Endothelial cell of umbilical vein (primary cell): ENCODE measurements at regions not wholly inside any gene's neighbourhood (a gene's known extent, or its start where the extent isn't known, plus 50 kb on each side); places are given as distances from the start of the nearest gene placed in this dataset.

Experiments used
- BruUV-seq: library from RNA; stranded (reverse); fragments of 400-500 nt; replicated peaks from 2 replicates; lab custom pipeline; 2021; lab: Mats Ljungman, UMichigan
- CTCF ChIA-PET: fragments of 300-600, 350-600 bp; sonication (Branson Sonifier 250); formaldehyde crosslinking; loops from one replicate; lab custom pipeline; 2021; ENCODE audit warnings: antibody characterized with exemption, inconsistent platforms; lab: Charles Lee
- POLR2A ChIA-PET: fragments of 300-600, 350-600 bp; sonication (Branson Sonifier 250); formaldehyde crosslinking; loops from one replicate; lab custom pipeline; 2021; ENCODE audit warnings: antibody characterized with exemption, inconsistent platforms; lab: Charles Lee
- DNase-seq: peaks from one replicate; pipeline ENCODE4 v3.0.0-alpha.2; 2011; ENCODE audit warnings: low read depth, low spot score
- FAIRE-seq: peaks from 2 replicates; lab custom pipeline; 2011; peaks lifted over from hg19 to GRCh38; lab: Jason Lieb, UNC
- H2AFZ ChIP-seq: 2 replicates; pipeline ENCODE4 v1.6.0; 2012; ENCODE audit warnings: low read depth, low read length, control low read depth, inconsistent platforms
- H3K27ac ChIP-seq: 2 replicates; pipeline ENCODE4 v1.5.1; 2011; ENCODE audit warnings: low read depth, mild to moderate bottlenecking, control low read depth, low read length, moderate library complexity; ENCODE audit not compliant: insufficient read depth
- H3K27me3 ChIP-seq, 2 experiments: 2 replicates each; pipeline versions ENCODE4 v1.6.0 to v1.6.1; 2011; ENCODE audit warnings: low read length in 2 of 2, mixed read lengths in 1 of 2; ENCODE audit not compliant: control insufficient read depth in 2 of 2, insufficient read depth in 2 of 2
- H3K36me3 ChIP-seq, 2 experiments: 2 replicates in 1 of 2; 3 replicates in 1 of 2; pipeline ENCODE4 v1.5.1; 2011; ENCODE audit warnings: low read length in 2 of 2, mild to moderate bottlenecking in 1 of 2, moderate library complexity in 1 of 2; ENCODE audit not compliant: control insufficient read depth in 2 of 2, insufficient read depth in 2 of 2; ENCODE audit errors: extremely low read depth in 1 of 2
- H3K4me1 ChIP-seq: 3 replicates; pipeline ENCODE4 v1.5.1; 2011; ENCODE audit warnings: mild to moderate bottlenecking, low read length; ENCODE audit not compliant: control insufficient read depth, insufficient read depth; ENCODE audit errors: extremely low read depth
- H3K4me2 ChIP-seq: 2 replicates; pipeline ENCODE4 v1.6.1; 2011; ENCODE audit warnings: low read length, control low read depth, mixed read lengths; ENCODE audit not compliant: insufficient read depth
- H3K4me3 ChIP-seq, 3 experiments: fragments of 200-600 bp in 1 of 3; sonication (generic), shearing (Covaris generic) in 1 of 3; replicated peaks in 1 of 3; 2 replicates each; pipeline ENCODE4 v1.5.1; 2011 to 2016; ENCODE audit warnings: control low read depth in 3 of 3, low read length in 3 of 3, mild to moderate bottlenecking in 2 of 3, inconsistent platforms in 1 of 3, low read depth in 1 of 3, moderate library complexity in 1 of 3; ENCODE audit not compliant: insufficient read depth in 1 of 3
- H3K79me2 ChIP-seq: 2 replicates; pipeline ENCODE4 v1.6.0; 2012; ENCODE audit warnings: low read length, inconsistent platforms; ENCODE audit not compliant: control insufficient read depth, insufficient read depth
- H3K9ac ChIP-seq: replicated peaks from 2 replicates; pipeline ENCODE3; 2011; ENCODE audit warnings: low read length, control low read depth; ENCODE audit not compliant: insufficient read depth; ENCODE audit errors: extremely low read depth
- H3K9me1 ChIP-seq: replicated peaks from 3 replicates; pipeline ENCODE4 v1.6.0; 2011; ENCODE audit warnings: mild to moderate bottlenecking, low read length; ENCODE audit not compliant: control insufficient read depth, insufficient read depth; ENCODE audit errors: extremely low read depth
- H3K9me3 ChIP-seq: replicated peaks from 2 replicates; pipeline ENCODE4 v1.5.1; 2012; ENCODE audit warnings: low read length, inconsistent platforms; ENCODE audit not compliant: control insufficient read depth, insufficient read depth
- H4K20me1 ChIP-seq: replicated peaks from 2 replicates; pipeline ENCODE3; 2011; ENCODE audit warnings: mild to moderate bottlenecking, low read length; ENCODE audit not compliant: control insufficient read depth, insufficient read depth; ENCODE audit errors: extremely low read depth
- EZH2 ChIP-seq: IDR thresholded peaks from 2 replicates; pipeline ENCODE4 v1.6.1; 2012; ENCODE audit warnings: borderline replicate concordance, low read depth, mild to moderate bottlenecking, moderate library complexity, low read length, inconsistent platforms; ENCODE audit not compliant: severe bottlenecking
- FOS ChIP-seq: IDR thresholded peaks from 2 replicates; pipeline ENCODE4 v1.6.1; 2011; ENCODE audit warnings: mild to moderate bottlenecking, low read length, moderate library complexity, borderline replicate concordance; ENCODE audit not compliant: insufficient read depth
- GATA2 ChIP-seq: IDR thresholded peaks from 2 replicates; pipeline ENCODE4 v1.7.0; 2011; ENCODE audit warnings: low read depth, mild to moderate bottlenecking, moderate library complexity, mixed read lengths, low read length; ENCODE audit not compliant: insufficient read length, insufficient read depth
- JUN ChIP-seq: IDR thresholded peaks from 2 replicates; pipeline ENCODE4 v1.6.1; 2011; ENCODE audit warnings: borderline replicate concordance, low read depth; ENCODE audit not compliant: insufficient read length, insufficient read depth
- MYC ChIP-seq: IDR thresholded peaks from one replicate; pipeline ENCODE4 v1.6.1; 2011; ENCODE audit warnings: mild to moderate bottlenecking, low read depth, low read length
- POLR2A ChIP-seq: IDR thresholded peaks from 2 replicates; pipeline ENCODE4 v1.6.1; 2012; ENCODE audit warnings: low read depth, mild to moderate bottlenecking, control low read depth, low read length
- POLR2AphosphoS5 ChIP-seq: IDR thresholded peaks from 2 replicates; pipeline ENCODE4 v1.6.1; 2012; ENCODE audit warnings: low read depth, mild to moderate bottlenecking, control low read depth, low read length, moderate library complexity; ENCODE audit not compliant: insufficient read depth
- dilution Hi-C: fragments of 300-500 bp; cut with MboI; formaldehyde crosslinking; loops from one replicate; pipeline ENCODE4 v1.15.0; 2019; ENCODE audit warnings: low sequenced_read_pairs; ENCODE audit not compliant: extremely low pct_ligation_motif_present
- intact Hi-C: fragments of 100-400 bp; cut with micrococcal nuclease; formaldehyde crosslinking; loops from one replicate; pipeline ENCODE4 v1.10.0; 2022
- TF ChIP-seq, protein P1 (sequence below): IDR thresholded peaks from 2 replicates; pipeline ENCODE4 v1.6.1; 2011; ENCODE audit not compliant: insufficient read depth, insufficient read length
- TF ChIP-seq, protein P2 (sequence below), 2 donors: IDR thresholded peaks; 1 replicate in 1 of 2; 2 replicates in 1 of 2; pipeline ENCODE4 v1.5.1; 2011; ENCODE audit warnings: low read length in 2 of 2, mild to moderate bottlenecking in 2 of 2, moderate library complexity in 2 of 2, control low read depth in 1 of 2, inconsistent platforms in 1 of 2, low read depth in 1 of 2; ENCODE audit not compliant: insufficient read depth in 1 of 2; ENCODE audit errors: extremely low read depth in 1 of 2

DNA sequence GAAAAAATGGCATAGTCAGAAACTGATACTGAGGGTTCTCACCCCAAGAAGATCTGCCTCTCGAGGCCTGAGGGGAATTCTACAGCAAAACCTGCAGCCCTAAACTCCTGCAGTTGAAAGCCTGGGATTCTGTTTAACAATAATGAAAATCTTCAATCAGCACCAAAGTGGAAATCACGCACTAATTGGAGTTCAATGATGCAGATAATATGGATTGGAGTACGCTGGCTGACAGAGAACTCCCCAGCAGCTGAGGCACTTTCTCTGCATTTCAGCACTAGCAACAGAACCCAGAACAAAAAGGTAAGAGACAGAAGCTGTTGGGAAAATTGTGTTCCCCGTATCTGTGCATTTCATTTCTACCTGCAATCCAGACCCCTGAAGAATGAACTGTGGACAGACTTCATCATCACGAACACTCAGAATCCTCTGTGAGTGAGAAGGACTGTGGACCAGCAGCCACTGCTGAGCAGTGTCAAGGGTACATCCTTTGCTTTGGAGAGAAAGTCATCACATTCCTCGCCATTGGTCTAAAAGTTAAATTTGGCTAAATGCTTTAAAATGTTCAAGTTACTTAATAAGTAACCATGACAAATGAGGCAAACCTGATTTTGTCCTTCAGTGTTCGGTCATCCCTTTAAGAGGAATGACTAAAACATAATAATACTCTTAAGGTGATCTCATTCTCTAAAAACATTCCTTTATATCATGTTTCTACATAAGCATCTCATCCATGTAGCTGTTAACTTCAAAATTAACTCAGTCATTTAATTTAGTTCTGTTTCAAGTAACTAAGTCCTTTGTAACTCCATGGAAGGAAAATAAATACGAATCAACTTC is 126.1 kb downstream of the GAS1 start:
- no peak overlapping the region for H3K27ac ChIP-seq

DNA sequence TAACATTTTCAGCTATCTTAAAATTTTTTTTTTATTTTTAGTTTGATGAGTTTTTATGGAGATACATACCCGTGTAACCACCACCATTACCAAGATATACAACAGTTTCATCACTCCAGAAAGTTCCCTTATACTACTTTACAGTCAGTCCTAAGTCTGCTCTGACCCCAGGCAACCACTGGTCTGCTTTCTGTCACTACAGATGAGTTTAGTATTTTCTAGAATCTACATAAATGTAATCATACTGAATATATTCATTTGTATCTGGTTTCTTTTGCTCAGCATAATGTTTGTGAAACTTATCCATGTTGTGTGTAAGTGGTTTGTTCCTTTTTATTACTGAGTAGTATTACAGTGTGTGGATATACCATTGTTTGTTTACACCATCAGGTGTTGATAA is 127.8 kb downstream of the GAS1 start:
- H3K9me3 ChIP-seq: peaks cover 3% of the 10 kb centered on the region
- FAIRE-seq (no peak), DNase-seq (no peak)
- H3K79me2 ChIP-seq: no peaks in the 10 kb centered on the region
- no peaks in the 10 kb centered on the region for H3K4me1 ChIP-seq
- H2AFZ ChIP-seq: no peak overlapping the region
- H3K4me2 ChIP-seq: no peak overlapping the region
- dilution Hi-C loops (no loop called here), intact Hi-C loops (no loop called here)
- H4K20me1 ChIP-seq: no peaks in the 10 kb centered on the region
- BruUV-seq: no TSS peak
- H3K9me1 ChIP-seq: no peaks in the 10 kb centered on the region
- CTCF ChIA-PET: no interaction called here
- no peak overlapping the region for H3K27ac ChIP-seq
- TF ChIP-seq POLR2A (no peak), EZH2 (no peak), GATA2 (no peak), POLR2AphosphoS5 (no peak), MYC (no peak), JUN (no peak), FOS (no peak)
- TF ChIP-seq, protein P1, sequence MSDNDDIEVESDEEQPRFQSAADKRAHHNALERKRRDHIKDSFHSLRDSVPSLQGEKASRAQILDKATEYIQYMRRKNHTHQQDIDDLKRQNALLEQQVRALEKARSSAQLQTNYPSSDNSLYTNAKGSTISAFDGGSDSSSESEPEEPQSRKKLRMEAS: no peak
- TF ChIP-seq, protein P2, sequence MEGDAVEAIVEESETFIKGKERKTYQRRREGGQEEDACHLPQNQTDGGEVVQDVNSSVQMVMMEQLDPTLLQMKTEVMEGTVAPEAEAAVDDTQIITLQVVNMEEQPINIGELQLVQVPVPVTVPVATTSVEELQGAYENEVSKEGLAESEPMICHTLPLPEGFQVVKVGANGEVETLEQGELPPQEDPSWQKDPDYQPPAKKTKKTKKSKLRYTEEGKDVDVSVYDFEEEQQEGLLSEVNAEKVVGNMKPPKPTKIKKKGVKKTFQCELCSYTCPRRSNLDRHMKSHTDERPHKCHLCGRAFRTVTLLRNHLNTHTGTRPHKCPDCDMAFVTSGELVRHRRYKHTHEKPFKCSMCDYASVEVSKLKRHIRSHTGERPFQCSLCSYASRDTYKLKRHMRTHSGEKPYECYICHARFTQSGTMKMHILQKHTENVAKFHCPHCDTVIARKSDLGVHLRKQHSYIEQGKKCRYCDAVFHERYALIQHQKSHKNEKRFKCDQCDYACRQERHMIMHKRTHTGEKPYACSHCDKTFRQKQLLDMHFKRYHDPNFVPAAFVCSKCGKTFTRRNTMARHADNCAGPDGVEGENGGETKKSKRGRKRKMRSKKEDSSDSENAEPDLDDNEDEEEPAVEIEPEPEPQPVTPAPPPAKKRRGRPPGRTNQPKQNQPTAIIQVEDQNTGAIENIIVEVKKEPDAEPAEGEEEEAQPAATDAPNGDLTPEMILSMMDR (IDR thresholded peaks at IDR 0.05; ENCODE audit: extremely low read depth in 1 of 2, insufficient read depth in 1 of 2, low read depth in 1 of 2, low read length in 2 of 2): no peak
- POLR2A ChIA-PET: no interaction called here
- no peak overlapping the region for H3K4me3 ChIP-seq
- no peaks in the 10 kb centered on the region for H3K27me3 ChIP-seq
- no peaks in the 10 kb centered on the region for H3K36me3 ChIP-seq
- H3K9ac ChIP-seq: no peak overlapping the region

More for the DNA sequence above, 126.1 kb downstream of the GAS1 start:
- BruUV-seq: no TSS peak
- no peaks in the 10 kb centered on the region for H3K36me3 ChIP-seq
- no peak overlapping the region for H3K4me3 ChIP-seq
- no peak overlapping the region for H3K9ac ChIP-seq
- no peak for TF ChIP-seq EZH2
- no peak for TF ChIP-seq POLR2A
- no peak for TF ChIP-seq POLR2AphosphoS5
- TF ChIP-seq MYC: no peak
- no peak for TF ChIP-seq GATA2
- H3K4me1 ChIP-seq: no peaks in the 10 kb centered on the region
- H3K9me3 ChIP-seq: peaks cover 3% of the 10 kb centered on the region
- FAIRE-seq: no peak
- no peak overlapping the region for H3K4me2 ChIP-seq
- H3K79me2 ChIP-seq: no peaks in the 10 kb centered on the region
- intact Hi-C loops: no loop called here
- no peaks in the 10 kb centered on the region for H4K20me1 ChIP-seq
- H3K27me3 ChIP-seq: no peaks in the 10 kb centered on the region
- POLR2A ChIA-PET: no interaction called here
- CTCF ChIA-PET: no interaction called here
- H2AFZ ChIP-seq: no peak overlapping the region
- no peaks in the 10 kb centered on the region for H3K9me1 ChIP-seq
- DNase-seq: no peak
- dilution Hi-C loops: no loop called here
